PFSK-1 (cell line): ENCODE measurements at regions not wholly inside any gene's neighbourhood (a gene's known extent, or its start where the extent isn't known, plus 50 kb on each side); places are given as distances from the start of the nearest gene placed in this dataset.

Experiments used
- FOXP2 ChIP-seq: optimal IDR thresholded peaks from 2 replicates; pipeline ENCODE3; 2011; ENCODE audit warnings: borderline replicate concordance, control low read depth, inconsistent platforms; ENCODE audit not compliant: insufficient read depth; ENCODE audit errors: extremely low read length, extremely low read depth
- POLR2AphosphoS5 ChIP-seq: IDR thresholded peaks from 2 replicates; pipeline ENCODE4 v1.6.1; 2012; ENCODE audit warnings: low read depth, mild to moderate bottlenecking, control low read depth, low read length, moderate library complexity
- SIN3A ChIP-seq: IDR thresholded peaks from 2 replicates; pipeline ENCODE4 v1.6.1; 2012; ENCODE audit warnings: mild to moderate bottlenecking, low read length, moderate library complexity, borderline replicate concordance; ENCODE audit not compliant: insufficient read depth
- TAF1 ChIP-seq: IDR thresholded peaks from 2 replicates; pipeline ENCODE4 v1.6.1; 2012; ENCODE audit warnings: low read length, control low read depth, borderline replicate concordance; ENCODE audit not compliant: insufficient read depth
- TF ChIP-seq, protein P1 (sequence below), 2 experiments: IDR thresholded peaks; 2 replicates each; pipeline versions ENCODE4 v1.6.1 to v1.8.0; 2011 to 2012; ENCODE audit warnings: low read depth in 2 of 2, low read length in 2 of 2, control low read depth in 1 of 2, inconsistent platforms in 1 of 2, mild to moderate bottlenecking in 1 of 2, moderate library complexity in 1 of 2; ENCODE audit not compliant: insufficient read depth in 1 of 2

DNA sequence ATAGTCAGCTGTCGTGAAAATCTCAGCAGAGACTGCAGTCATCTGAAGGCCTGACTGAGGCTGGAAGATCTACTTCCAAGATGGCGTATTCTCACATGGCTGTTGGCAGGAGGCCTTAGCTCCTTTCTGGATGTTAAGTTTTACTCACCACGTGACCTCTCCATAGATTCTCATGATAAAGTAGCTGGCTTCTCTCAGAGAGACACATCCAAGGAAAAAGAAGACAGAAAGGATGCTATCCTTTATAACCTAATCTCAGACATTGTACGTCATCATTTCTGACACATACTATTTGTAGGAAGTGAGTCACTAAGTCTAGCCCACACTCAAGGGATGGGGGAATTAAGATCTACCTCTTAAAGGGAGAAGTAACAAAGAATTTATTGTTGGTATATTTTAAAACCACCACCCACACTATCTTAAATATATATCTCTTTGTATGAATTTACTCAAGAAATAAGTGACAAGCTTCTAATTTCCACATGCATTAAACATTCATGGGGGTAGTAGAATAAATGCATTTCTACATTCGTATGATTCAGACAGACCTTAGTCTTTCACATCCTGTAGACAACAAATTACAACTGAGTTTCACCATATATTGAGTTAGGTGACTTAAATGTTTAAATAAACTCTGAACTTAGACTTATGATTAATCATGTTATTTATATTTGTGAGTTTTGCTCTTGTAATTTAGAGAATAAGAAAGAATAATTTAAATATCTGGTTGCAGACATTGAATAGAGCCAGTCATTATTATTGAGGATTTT is 411.0 kb downstream of the LRIG3 start:
- TF ChIP-seq, protein P1, sequence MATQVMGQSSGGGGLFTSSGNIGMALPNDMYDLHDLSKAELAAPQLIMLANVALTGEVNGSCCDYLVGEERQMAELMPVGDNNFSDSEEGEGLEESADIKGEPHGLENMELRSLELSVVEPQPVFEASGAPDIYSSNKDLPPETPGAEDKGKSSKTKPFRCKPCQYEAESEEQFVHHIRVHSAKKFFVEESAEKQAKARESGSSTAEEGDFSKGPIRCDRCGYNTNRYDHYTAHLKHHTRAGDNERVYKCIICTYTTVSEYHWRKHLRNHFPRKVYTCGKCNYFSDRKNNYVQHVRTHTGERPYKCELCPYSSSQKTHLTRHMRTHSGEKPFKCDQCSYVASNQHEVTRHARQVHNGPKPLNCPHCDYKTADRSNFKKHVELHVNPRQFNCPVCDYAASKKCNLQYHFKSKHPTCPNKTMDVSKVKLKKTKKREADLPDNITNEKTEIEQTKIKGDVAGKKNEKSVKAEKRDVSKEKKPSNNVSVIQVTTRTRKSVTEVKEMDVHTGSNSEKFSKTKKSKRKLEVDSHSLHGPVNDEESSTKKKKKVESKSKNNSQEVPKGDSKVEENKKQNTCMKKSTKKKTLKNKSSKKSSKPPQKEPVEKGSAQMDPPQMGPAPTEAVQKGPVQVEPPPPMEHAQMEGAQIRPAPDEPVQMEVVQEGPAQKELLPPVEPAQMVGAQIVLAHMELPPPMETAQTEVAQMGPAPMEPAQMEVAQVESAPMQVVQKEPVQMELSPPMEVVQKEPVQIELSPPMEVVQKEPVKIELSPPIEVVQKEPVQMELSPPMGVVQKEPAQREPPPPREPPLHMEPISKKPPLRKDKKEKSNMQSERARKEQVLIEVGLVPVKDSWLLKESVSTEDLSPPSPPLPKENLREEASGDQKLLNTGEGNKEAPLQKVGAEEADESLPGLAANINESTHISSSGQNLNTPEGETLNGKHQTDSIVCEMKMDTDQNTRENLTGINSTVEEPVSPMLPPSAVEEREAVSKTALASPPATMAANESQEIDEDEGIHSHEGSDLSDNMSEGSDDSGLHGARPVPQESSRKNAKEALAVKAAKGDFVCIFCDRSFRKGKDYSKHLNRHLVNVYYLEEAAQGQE (IDR thresholded peaks at IDR 0.05; ENCODE audit: insufficient read depth in 1 of 2, low read depth in 2 of 2, low read length in 2 of 2) = no peak
- no peak for TF ChIP-seq FOXP2
- TF ChIP-seq POLR2AphosphoS5 = no peak
- no peak for TF ChIP-seq TAF1
- TF ChIP-seq SIN3A = no peak

DNA sequence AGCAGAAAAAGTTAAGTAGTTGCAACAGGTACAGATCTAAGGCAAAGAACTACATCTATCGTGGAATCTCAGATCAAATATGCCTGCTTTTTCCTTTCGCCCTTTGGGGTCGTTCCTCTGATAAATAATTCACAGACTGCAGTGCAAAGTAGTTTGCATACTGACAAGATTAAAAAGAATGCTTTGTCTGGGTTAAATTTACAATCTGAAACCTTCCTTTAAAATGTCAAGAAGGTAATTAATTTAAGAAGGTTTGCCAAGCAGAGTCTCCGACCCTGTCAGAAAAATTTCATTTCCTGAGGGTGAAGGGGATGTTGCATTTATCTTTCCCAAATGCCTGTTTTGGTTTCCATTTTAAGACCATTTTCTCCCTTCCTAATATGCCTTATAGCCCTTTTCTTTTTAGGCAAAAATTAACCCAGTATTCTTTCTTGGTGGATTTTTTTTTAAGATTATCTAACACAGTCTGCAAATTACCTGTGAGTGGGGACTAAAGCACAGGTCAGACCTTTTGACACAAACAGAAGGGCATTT is 406.9 kb downstream of the LRIG3 start:
- TF ChIP-seq FOXP2 (no peak), TAF1 (no peak)
- TF ChIP-seq, protein P1 (IDR thresholded peaks at IDR 0.05; ENCODE audit: insufficient read depth in 1 of 2, low read depth in 2 of 2, low read length in 2 of 2) = no peak

DNA sequence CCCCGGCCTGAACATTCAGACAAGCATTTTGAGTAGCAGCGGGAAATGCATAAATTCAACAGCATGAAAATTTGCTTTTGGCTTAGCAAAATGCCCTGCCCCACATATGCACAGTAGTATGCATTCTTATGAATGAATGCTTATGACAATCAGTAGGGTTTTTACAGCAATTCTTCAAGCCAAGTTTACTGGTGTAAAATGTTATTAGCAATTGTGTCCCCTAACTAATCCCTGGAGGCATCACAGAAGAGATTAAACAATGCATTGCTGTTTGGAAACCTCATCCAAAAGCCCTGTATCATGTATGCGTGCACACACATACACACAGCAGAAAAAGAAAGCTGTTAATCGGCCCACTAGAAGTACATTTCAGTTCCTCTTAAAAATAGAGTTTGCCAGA is 406.5 kb downstream of the LRIG3 start:
- TF ChIP-seq SIN3A (no peak), POLR2AphosphoS5 (no peak), FOXP2 (no peak), TAF1 (no peak)
- TF ChIP-seq, protein P1 (IDR thresholded peaks at IDR 0.05; ENCODE audit: insufficient read depth in 1 of 2, low read depth in 2 of 2, low read length in 2 of 2) = no peak

DNA sequence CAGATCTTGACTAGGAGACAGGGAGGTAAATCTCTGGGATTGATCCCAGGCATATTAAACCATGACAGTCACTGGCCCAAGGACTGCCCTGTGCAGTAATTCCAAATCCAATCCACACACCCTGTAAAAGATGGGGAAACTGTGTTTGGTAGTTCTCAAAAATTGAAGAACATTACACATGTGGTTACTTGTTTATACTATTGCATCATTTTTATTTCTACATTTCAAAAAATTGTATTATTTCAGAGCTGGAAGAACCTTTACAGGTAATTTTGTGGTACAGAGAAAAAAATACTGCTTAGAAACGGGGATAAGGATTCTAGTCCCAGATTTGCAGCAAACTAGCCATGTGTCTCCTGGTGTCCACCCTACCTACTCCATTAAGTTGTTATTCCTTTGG is 400.5 kb downstream of the LRIG3 start:
- TF ChIP-seq, protein P1 (IDR thresholded peaks at IDR 0.05; ENCODE audit: insufficient read depth in 1 of 2, low read depth in 2 of 2, low read length in 2 of 2) = no peak
- TF ChIP-seq TAF1 (no peak), FOXP2 (no peak), SIN3A (no peak), POLR2AphosphoS5 (no peak)

DNA sequence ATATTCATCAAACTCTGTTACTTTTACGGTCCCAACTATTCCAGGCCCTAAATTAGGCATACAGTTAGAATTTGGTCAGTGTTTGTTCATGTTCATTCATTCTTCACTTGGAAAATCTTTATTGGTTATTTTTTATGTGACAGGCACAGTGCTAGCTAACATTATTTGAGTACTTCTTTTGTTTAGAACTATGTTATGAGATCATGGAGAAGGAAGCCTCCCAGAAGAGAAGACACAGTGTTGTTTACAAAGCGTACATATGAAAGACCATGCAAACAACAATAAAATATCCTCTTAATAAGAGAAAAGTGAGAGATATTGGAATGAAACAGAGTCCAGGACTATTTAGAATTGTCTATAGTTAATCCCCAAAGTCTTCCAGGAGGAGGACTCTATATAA is 399.2 kb downstream of the LRIG3 start:
- no peak for TF ChIP-seq FOXP2
- TF ChIP-seq POLR2AphosphoS5 = no peak
